ENCODE measurements at regions not wholly inside any gene's neighbourhood (a gene's known extent, or its start where the extent isn't known, plus 50 kb on each side); places are given as distances from the start of the nearest gene placed in this dataset.

DNA sequence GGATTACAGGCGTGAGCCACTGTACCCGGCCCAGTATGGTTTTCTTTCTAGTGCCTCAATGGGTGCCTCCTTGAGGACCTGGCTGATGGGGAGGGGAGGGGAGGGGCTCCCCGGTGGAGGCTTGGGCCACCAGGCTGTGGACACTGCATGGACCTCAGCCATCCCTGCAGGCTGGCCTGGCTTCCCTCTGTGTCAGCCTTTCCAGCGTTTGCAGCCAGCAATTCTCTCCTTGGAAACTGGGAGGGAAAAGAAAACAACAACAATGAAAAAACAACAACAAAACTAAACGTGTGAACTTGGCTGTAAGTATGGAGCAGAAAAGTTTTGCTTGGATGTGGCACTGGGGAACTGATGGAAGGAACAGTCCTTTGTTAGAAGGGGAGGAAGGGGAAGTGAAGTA is 159.3 kb downstream of the GLI2 start:
- TF ChIP-seq, protein P1, sequence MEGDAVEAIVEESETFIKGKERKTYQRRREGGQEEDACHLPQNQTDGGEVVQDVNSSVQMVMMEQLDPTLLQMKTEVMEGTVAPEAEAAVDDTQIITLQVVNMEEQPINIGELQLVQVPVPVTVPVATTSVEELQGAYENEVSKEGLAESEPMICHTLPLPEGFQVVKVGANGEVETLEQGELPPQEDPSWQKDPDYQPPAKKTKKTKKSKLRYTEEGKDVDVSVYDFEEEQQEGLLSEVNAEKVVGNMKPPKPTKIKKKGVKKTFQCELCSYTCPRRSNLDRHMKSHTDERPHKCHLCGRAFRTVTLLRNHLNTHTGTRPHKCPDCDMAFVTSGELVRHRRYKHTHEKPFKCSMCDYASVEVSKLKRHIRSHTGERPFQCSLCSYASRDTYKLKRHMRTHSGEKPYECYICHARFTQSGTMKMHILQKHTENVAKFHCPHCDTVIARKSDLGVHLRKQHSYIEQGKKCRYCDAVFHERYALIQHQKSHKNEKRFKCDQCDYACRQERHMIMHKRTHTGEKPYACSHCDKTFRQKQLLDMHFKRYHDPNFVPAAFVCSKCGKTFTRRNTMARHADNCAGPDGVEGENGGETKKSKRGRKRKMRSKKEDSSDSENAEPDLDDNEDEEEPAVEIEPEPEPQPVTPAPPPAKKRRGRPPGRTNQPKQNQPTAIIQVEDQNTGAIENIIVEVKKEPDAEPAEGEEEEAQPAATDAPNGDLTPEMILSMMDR (conservative IDR thresholded peaks at IDR 0.05): no peak
- no peak for TF ChIP-seq ZFX (IDR thresholded peaks at IDR 0.05)

Measured in C4-2B (cell line).